PC-9 (cell line): ENCODE measurements at regions not wholly inside any gene's neighbourhood (a gene's known extent, or its start where the extent isn't known, plus 50 kb on each side); places are given as distances from the start of the nearest gene placed in this dataset.

Source experiments
- EZH2 ChIP-seq: fragments of 200-600 bp; sonication (generic); IDR thresholded peaks from 2 replicates; pipeline ENCODE4 v1.8.0; 2017; ENCODE audit warnings: antibody characterized with exemption, low read depth
- TF ChIP-seq, protein P1 (sequence below): fragments of 200-600 bp; sonication (generic); conservative IDR thresholded peaks from 2 replicates; pipeline ENCODE4 v1.6.1; 2017; ENCODE audit warnings: mixed run types, antibody characterized with exemption, mild to moderate bottlenecking, moderate library complexity

DNA sequence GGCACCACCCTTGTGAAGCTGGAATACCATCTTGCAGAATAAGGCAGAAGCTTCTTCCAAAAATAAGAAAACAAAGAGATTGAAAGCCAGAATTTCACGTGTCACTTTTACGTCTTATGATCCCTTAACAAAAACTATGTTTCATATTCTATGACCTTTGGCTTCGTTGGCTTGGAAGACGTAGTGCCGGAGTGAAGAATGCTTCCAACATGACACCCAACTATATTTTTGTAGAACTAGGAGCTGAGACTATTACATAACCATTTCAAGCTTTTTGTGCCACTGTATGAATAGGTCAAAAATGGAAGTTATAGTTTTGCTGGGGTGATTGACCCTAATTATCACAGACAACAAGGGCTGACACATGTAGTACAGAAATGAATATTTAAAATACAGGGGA, 996.2 kb downstream of the ADGRL3 start:
- TF ChIP-seq, protein P1, sequence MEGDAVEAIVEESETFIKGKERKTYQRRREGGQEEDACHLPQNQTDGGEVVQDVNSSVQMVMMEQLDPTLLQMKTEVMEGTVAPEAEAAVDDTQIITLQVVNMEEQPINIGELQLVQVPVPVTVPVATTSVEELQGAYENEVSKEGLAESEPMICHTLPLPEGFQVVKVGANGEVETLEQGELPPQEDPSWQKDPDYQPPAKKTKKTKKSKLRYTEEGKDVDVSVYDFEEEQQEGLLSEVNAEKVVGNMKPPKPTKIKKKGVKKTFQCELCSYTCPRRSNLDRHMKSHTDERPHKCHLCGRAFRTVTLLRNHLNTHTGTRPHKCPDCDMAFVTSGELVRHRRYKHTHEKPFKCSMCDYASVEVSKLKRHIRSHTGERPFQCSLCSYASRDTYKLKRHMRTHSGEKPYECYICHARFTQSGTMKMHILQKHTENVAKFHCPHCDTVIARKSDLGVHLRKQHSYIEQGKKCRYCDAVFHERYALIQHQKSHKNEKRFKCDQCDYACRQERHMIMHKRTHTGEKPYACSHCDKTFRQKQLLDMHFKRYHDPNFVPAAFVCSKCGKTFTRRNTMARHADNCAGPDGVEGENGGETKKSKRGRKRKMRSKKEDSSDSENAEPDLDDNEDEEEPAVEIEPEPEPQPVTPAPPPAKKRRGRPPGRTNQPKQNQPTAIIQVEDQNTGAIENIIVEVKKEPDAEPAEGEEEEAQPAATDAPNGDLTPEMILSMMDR: no peak
- no peak for TF ChIP-seq EZH2
